ENCODE measurements at regions not wholly inside any gene's neighbourhood (a gene's known extent, or its start where the extent isn't known, plus 50 kb on each side); places are given as distances from the start of the nearest gene placed in this dataset.
"Not testable (repeated sequence)": the region's sequence is repeated elsewhere in the genome, so short reads cannot be mapped to it uniquely, and the experiment has no call there.

GRCh38 chr7:112692333-112692732 lies 97.9 kb downstream of the TMEM168 start:
- H3K27me3 ChIP-seq (ENCODE audit: control insufficient read depth, insufficient read depth), result no peaks in the 10 kb centered on the region
- no peaks in the 10 kb centered on the region for H3K9me3 ChIP-seq (ENCODE audit: control insufficient read depth, low read length)
- WGBS, result 47% methylated on average over 2 of the region's 2 CpGs
- H3K4me1 ChIP-seq (ENCODE audit: control insufficient read depth, insufficient read depth, low read length), result no peaks in the 10 kb centered on the region
- intact Hi-C loops (cut with DNase I), result no loop called here
- no peak overlapping the region for H3K27ac ChIP-seq (ENCODE audit: low read length)
- no peak for DNase-seq
- ATAC-seq, result peak in 1 of 2 donors; percentile 52
- no peak overlapping the region for H3K4me3 ChIP-seq (ENCODE audit: low read length)

DNA sequence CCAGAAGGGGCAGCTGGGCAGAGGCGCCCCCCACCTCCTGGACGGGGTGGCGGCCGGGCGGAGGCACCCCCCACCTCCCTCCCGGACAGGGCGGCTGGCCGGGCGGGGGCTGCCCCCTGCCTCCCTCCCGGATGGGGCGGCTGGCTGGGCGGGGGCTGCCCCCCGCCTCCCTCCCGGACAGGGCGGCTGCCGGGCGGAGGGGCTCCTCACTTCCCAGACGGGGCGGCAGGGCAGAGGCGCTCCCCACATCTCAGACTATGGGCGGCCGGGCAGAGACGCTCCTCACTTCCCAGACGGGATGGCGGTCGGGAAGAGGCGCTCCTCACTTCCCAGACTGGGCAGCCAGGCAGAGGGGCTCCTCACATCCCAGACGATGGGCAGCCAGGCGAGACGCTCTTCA lies 93.0 kb downstream of the TMEM168 start:
- intact Hi-C loops (cut with DNase I); H3K4me3 ChIP-seq (ENCODE audit: low read length): not testable (repeated sequence)

GRCh38 chr7:112699725-112700513 lies 90.3 kb downstream of the TMEM168 start:
- Histone ChIP-seq H3K4me3 (ENCODE audit: low read length) (no peak overlapping the region), H3K4me1 (ENCODE audit: control insufficient read depth, insufficient read depth, low read length) (no peaks in the 10 kb centered on the region), H3K27me3 (ENCODE audit: control insufficient read depth, insufficient read depth) (no peaks in the 10 kb centered on the region), H3K9me3 (ENCODE audit: control insufficient read depth, low read length) (no peaks in the 10 kb centered on the region), H3K27ac (ENCODE audit: low read length) (no peak overlapping the region)
- intact Hi-C loops (cut with DNase I), result no loop called here
- WGBS, result 47% methylated on average over 4 of the region's 4 CpGs
- DNase-seq (no peak), ATAC-seq (peak; percentile 60 to 64)

More for the DNA sequence above, 93.0 kb downstream of the TMEM168 start:
- not testable (repeated sequence) for ATAC-seq; H3K27ac ChIP-seq (ENCODE audit: low read length); H3K4me1 ChIP-seq (ENCODE audit: control insufficient read depth, insufficient read depth, low read length); H3K27me3 ChIP-seq (ENCODE audit: control insufficient read depth, insufficient read depth); H3K9me3 ChIP-seq (ENCODE audit: control insufficient read depth, low read length)
- peak in 1 of 3 donors; percentile 44 for DNase-seq
- WGBS, result 92% methylated on average over 30 of the region's 30 CpGs

GRCh38 chr7:112701456-112701855 lies 88.7 kb downstream of the TMEM168 start:
- no peak overlapping the region for H3K4me3 ChIP-seq (ENCODE audit: low read length)
- 73% methylated on average over 3 of the region's 3 CpGs for WGBS
- no peak overlapping the region for H3K27ac ChIP-seq (ENCODE audit: low read length)
- no peaks in the 10 kb centered on the region for H3K9me3 ChIP-seq (ENCODE audit: control insufficient read depth, low read length)
- no peaks in the 10 kb centered on the region for H3K27me3 ChIP-seq (ENCODE audit: control insufficient read depth, insufficient read depth)
- DNase-seq (no peak), ATAC-seq (no peak)
- no peaks in the 10 kb centered on the region for H3K4me1 ChIP-seq (ENCODE audit: control insufficient read depth, insufficient read depth, low read length)
- intact Hi-C loops (cut with DNase I), result no loop called here

DNA sequence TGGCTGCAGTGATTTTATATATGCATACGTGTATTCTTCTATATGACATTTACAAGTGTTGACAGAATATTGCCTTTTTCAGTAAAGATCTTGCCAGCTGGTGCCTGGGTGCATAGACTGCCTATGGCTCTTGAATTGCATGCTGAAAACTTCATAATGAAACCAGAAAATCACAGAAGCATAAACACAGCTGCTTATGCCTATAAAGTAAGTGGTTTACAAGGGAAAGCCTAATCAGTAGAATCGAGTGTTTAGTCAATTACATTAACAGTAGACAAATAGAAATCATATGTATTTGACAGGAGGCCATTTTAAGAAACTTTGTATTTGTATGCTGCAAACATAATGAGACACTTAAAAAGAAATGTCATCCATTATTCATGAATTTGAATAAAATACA lies 82.5 kb downstream of the TMEM168 start:
- H3K4me1 ChIP-seq (ENCODE audit: control insufficient read depth, insufficient read depth, low read length), result no peaks in the 10 kb centered on the region
- no peaks in the 10 kb centered on the region for H3K9me3 ChIP-seq (ENCODE audit: control insufficient read depth, low read length)
- H3K4me3 ChIP-seq (ENCODE audit: low read length), result no peak overlapping the region
- WGBS, result 71% methylated on average over 2 of the region's 2 CpGs
- H3K27me3 ChIP-seq (ENCODE audit: control insufficient read depth, insufficient read depth), result no peaks in the 10 kb centered on the region
- intact Hi-C loops (cut with DNase I), result no loop called here
- ATAC-seq (no peak), DNase-seq (no peak)
- no peak overlapping the region for H3K27ac ChIP-seq (ENCODE audit: low read length)

GRCh38 chr7:112708236-112708635 lies 82.0 kb downstream of the TMEM168 start:
- no peak for ATAC-seq
- 48% methylated on average over 1 of the region's 1 CpG for WGBS
- Histone ChIP-seq H3K27ac (ENCODE audit: low read length) (no peak overlapping the region), H3K4me1 (ENCODE audit: control insufficient read depth, insufficient read depth, low read length) (no peaks in the 10 kb centered on the region), H3K27me3 (ENCODE audit: control insufficient read depth, insufficient read depth) (no peaks in the 10 kb centered on the region), H3K9me3 (ENCODE audit: control insufficient read depth, low read length) (no peaks in the 10 kb centered on the region), H3K4me3 (ENCODE audit: low read length) (no peak overlapping the region)
- no peak for DNase-seq
- intact Hi-C loops (cut with DNase I), result no loop called here

All from right cardiac atrium (tissue), 5 donors.